Keratinocyte (primary cell): ENCODE measurements at regions not wholly inside any gene's neighbourhood (a gene's known extent, or its start where the extent isn't known, plus 50 kb on each side); places are given as distances from the start of the nearest gene placed in this dataset.

Experiments used
- DNase-seq: peaks from one replicate; pipeline ENCODE4 v3.0.0-alpha.2; 2011; ENCODE audit warnings: low read depth, missing footprints, low spot score
- FAIRE-seq: peaks from 2 replicates; lab custom pipeline; 2011; peaks lifted over from hg19 to GRCh38; lab: Jason Lieb, UNC
- H2AFZ ChIP-seq: 2 replicates; pipeline ENCODE4 v1.6.0; 2012; ENCODE audit warnings: low read length, control low read depth, inconsistent platforms; ENCODE audit not compliant: control insufficient read depth
- H3K27ac ChIP-seq: 2 replicates; pipeline ENCODE4 v1.5.1; 2011; ENCODE audit warnings: low read length; ENCODE audit not compliant: control insufficient read depth, insufficient read depth
- H3K27me3 ChIP-seq: 3 replicates; pipeline ENCODE4 v1.6.0; 2011; ENCODE audit warnings: low read length; ENCODE audit not compliant: control insufficient read depth, insufficient read depth; ENCODE audit errors: extremely low read depth
- H3K36me3 ChIP-seq, 2 experiments: 2 replicates in 1 of 2; 3 replicates in 1 of 2; pipeline ENCODE4 v1.5.1; 2011; ENCODE audit warnings: low read length in 2 of 2, mild to moderate bottlenecking in 1 of 2; ENCODE audit not compliant: control insufficient read depth in 2 of 2, insufficient read depth in 2 of 2; ENCODE audit errors: extremely low read depth in 1 of 2
- H3K4me1 ChIP-seq: 3 replicates; pipeline ENCODE4 v1.5.1; 2011; ENCODE audit warnings: low read length; ENCODE audit not compliant: control insufficient read depth, insufficient read depth; ENCODE audit errors: extremely low read depth
- H3K4me2 ChIP-seq: 3 replicates; pipeline ENCODE4 v1.6.0; 2011; ENCODE audit warnings: low read depth, low read length; ENCODE audit not compliant: control insufficient read depth, insufficient read depth; ENCODE audit errors: extremely low read depth
- H3K4me3 ChIP-seq, 3 experiments: fragments of 200-600 bp in 1 of 3; sonication (generic) in 1 of 3; 2 replicates in 2 of 3; 3 replicates in 1 of 3; pipeline ENCODE4 v1.5.1; 2011 to 2016; ENCODE audit warnings: low read length in 3 of 3, mild to moderate bottlenecking in 3 of 3, control low read depth in 2 of 3, inconsistent platforms in 1 of 3, low read depth in 1 of 3, mixed read lengths in 1 of 3, mixed run types in 1 of 3, moderate library complexity in 1 of 3; ENCODE audit not compliant: control insufficient read depth in 2 of 3, insufficient read depth in 2 of 3; ENCODE audit errors: extremely low read depth in 1 of 3
- H3K79me2 ChIP-seq: 2 replicates; pipeline ENCODE4 v1.6.0; 2012; ENCODE audit warnings: low read length; ENCODE audit not compliant: control insufficient read depth, insufficient read depth
- H3K9ac ChIP-seq: 3 replicates; pipeline ENCODE4 v1.6.0; 2011; ENCODE audit warnings: low read length; ENCODE audit not compliant: control insufficient read depth, insufficient read depth; ENCODE audit errors: extremely low read depth
- H3K9me1 ChIP-seq: 3 replicates; pipeline ENCODE4 v1.6.0; 2011; ENCODE audit warnings: low read length; ENCODE audit not compliant: control insufficient read depth, insufficient read depth; ENCODE audit errors: extremely low read depth
- H3K9me3 ChIP-seq: 2 replicates; pipeline ENCODE4 v1.5.1; 2012; ENCODE audit warnings: low read depth, low read length; ENCODE audit not compliant: control insufficient read depth
- H4K20me1 ChIP-seq: 3 replicates; pipeline ENCODE4 v1.6.0; 2011; ENCODE audit warnings: low read length; ENCODE audit not compliant: control insufficient read depth, insufficient read depth; ENCODE audit errors: extremely low read depth
- EZH2 ChIP-seq: IDR thresholded peaks from one replicate; pipeline ENCODE4 v1.6.1; 2012; ENCODE audit warnings: inconsistent platforms, mild to moderate bottlenecking, low read length, moderate library complexity
- dilution Hi-C: fragments of 300-500 bp; cut with MboI; formaldehyde crosslinking; loops from one replicate; pipeline ENCODE4 v1.7.0; 2020; ENCODE audit warnings: low sequenced_read_pairs; ENCODE audit not compliant: extremely low pct_ligation_motif_present
- TF ChIP-seq, protein P1 (sequence below), 3 experiments: IDR thresholded peaks in 1 of 3; conservative IDR thresholded peaks in 1 of 3; optimal IDR thresholded peaks in 1 of 3; 2 replicates in 2 of 3; 3 replicates in 1 of 3; pipeline versions ENCODE3 to v1.5.1; 2011; ENCODE audit warnings: low read length in 3 of 3, mild to moderate bottlenecking in 3 of 3, moderate library complexity in 2 of 3, control low read depth in 1 of 3, inconsistent platforms in 1 of 3; ENCODE audit not compliant: insufficient read depth in 2 of 3; ENCODE audit errors: extremely low read depth in 1 of 3

DNA sequence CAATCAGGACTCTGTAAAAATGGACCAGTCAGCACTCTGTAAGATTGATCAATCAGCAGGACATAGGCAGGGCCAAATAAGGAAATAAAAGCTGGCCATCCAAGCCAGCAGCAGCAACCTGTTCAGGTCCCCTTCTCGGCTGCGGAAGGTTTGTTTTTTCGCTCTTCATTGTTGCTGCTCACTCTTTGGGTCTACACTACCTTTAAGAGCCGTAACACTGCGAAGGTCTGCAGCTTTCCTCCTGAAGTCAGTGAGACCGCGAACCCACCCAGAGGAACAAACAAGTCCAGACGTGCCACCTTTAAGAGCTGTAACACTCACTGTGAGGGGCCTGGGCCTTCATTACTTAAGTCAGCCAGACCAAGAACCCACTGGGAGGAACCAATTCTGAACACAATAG is 223.2 kb upstream of the EXOC2 start:
- no peak for FAIRE-seq
- H3K9ac ChIP-seq, result no peak overlapping the region
- dilution Hi-C loops, result no loop called here

DNA sequence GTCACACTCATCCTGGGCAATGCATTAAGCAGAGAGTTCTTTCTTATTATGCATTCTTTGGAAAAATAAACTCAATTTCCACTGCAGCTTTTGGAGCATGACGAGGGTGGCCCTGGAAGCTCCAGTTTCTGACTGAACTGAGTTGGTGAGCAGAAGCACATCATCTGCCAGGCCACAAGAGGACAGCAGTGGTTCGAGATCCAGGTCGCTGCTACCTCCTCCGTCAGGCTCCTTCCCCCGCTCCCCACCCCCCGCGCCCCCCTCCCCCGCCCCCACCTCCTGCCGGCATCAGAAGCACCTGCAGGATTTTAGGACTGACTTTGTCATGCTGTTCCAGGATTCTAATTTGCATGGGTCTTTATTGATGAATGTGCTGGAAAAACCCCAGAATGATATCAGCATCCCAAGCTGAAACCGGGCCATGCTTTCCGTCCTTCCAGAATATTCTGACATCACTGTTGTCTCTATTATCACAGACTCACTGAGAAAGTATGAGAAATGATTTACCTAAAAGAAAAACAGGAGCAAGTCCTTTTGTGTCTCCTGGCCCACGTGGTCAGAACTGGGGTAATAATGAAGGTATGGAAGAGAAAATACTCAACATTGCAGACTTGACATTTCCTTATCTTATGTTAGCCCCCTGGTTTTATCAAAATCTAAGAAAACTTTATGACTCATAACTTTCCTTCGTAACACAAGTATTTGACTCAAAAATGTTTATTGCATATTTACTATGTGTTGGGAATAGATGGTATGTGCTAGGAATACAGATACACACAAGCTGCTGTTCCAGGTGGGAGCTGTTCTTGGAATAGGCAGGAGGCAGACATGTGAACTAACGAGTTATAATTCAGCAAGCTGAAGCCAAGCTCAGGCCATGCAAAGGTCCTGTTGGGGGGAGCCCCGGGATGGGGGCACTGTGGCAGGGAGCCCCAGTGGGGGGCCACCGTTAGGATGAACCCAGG is 220.2 kb upstream of the EXOC2 start:
- no peak for TF ChIP-seq EZH2
- TF ChIP-seq, protein P1, sequence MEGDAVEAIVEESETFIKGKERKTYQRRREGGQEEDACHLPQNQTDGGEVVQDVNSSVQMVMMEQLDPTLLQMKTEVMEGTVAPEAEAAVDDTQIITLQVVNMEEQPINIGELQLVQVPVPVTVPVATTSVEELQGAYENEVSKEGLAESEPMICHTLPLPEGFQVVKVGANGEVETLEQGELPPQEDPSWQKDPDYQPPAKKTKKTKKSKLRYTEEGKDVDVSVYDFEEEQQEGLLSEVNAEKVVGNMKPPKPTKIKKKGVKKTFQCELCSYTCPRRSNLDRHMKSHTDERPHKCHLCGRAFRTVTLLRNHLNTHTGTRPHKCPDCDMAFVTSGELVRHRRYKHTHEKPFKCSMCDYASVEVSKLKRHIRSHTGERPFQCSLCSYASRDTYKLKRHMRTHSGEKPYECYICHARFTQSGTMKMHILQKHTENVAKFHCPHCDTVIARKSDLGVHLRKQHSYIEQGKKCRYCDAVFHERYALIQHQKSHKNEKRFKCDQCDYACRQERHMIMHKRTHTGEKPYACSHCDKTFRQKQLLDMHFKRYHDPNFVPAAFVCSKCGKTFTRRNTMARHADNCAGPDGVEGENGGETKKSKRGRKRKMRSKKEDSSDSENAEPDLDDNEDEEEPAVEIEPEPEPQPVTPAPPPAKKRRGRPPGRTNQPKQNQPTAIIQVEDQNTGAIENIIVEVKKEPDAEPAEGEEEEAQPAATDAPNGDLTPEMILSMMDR (optimal IDR thresholded peaks at IDR 0.05 in 1 of 3, IDR thresholded peaks at IDR 0.05 in 1 of 3, conservative IDR thresholded peaks at IDR 0.05 in 1 of 3; ENCODE audit: extremely low read depth in 1 of 3, insufficient read depth in 2 of 3, low read length in 3 of 3), result peak; percentile 61 to 92 (median 85)
- DNase-seq (no peak), FAIRE-seq (peak; percentile 5)
- H3K27ac ChIP-seq, result no peak overlapping the region
- dilution Hi-C loops, result no loop called here
- no peak overlapping the region for H3K4me3 ChIP-seq
- H3K9ac ChIP-seq, result no peak overlapping the region
- H3K9me1 ChIP-seq, result no peaks in the 10 kb centered on the region
- H3K9me3 ChIP-seq, result no peaks in the 10 kb centered on the region
- H3K27me3 ChIP-seq, result no peaks in the 10 kb centered on the region
- H3K79me2 ChIP-seq, result no peaks in the 10 kb centered on the region
- H2AFZ ChIP-seq, result no peak overlapping the region
- H3K4me1 ChIP-seq, result no peaks in the 10 kb centered on the region
- H3K4me2 ChIP-seq, result no peak overlapping the region
- no peaks in the 10 kb centered on the region for H4K20me1 ChIP-seq
- no peaks in the 10 kb centered on the region for H3K36me3 ChIP-seq

More for the DNA sequence above, 223.2 kb upstream of the EXOC2 start:
- Histone ChIP-seq H3K27me3 (no peaks in the 10 kb centered on the region), H3K4me3 (no peak overlapping the region), H3K9me1 (no peaks in the 10 kb centered on the region), H3K4me1 (no peaks in the 10 kb centered on the region), H2AFZ (no peak overlapping the region), H4K20me1 (no peaks in the 10 kb centered on the region), H3K4me2 (no peak overlapping the region), H3K79me2 (no peaks in the 10 kb centered on the region), H3K9me3 (peaks cover 4% of the 10 kb centered on the region), H3K27ac (no peak overlapping the region), H3K36me3 (no peaks in the 10 kb centered on the region)
- no peak for DNase-seq
- TF ChIP-seq EZH2, result no peak
- TF ChIP-seq, protein P1 (optimal IDR thresholded peaks at IDR 0.05 in 1 of 3, IDR thresholded peaks at IDR 0.05 in 1 of 3, conservative IDR thresholded peaks at IDR 0.05 in 1 of 3; ENCODE audit: extremely low read depth in 1 of 3, insufficient read depth in 2 of 3, low read length in 3 of 3), result no peak
